ENCODE measurements at regions not wholly inside any gene's neighbourhood (a gene's known extent, or its start where the extent isn't known, plus 50 kb on each side); places are given as distances from the start of the nearest gene placed in this dataset.

GRCh38 chr11:122597511-122597910, 58.0 kb upstream of the UBASH3B start:
- intact Hi-C loops (cut with DNase I) = no loop called here
- Histone ChIP-seq H3K27me3 (no peaks in the 10 kb centered on the region), H3K4me3 (no peak overlapping the region), H3K4me1 (no peaks in the 10 kb centered on the region), H3K9me3 (no peaks in the 10 kb centered on the region), H3K36me3 (no peaks in the 10 kb centered on the region), H3K27ac (no peak overlapping the region)
- ATAC-seq = no peak
- FAIRE-seq = no peak
- 92 to 94% methylated on average over 2 of the region's 2 CpGs for WGBS, 2 donors
- no peak for DNase-seq
- no peak for TF ChIP-seq CTCF (IDR thresholded peaks at IDR 0.05)

GRCh38 chr11:122594986-122595645, 60.4 kb upstream of the UBASH3B start:
- no peak for ATAC-seq
- no peaks in the 10 kb centered on the region for H3K27me3 ChIP-seq
- 79 to 88% methylated on average over 3 of the region's 3 CpGs for WGBS, 2 donors

DNA sequence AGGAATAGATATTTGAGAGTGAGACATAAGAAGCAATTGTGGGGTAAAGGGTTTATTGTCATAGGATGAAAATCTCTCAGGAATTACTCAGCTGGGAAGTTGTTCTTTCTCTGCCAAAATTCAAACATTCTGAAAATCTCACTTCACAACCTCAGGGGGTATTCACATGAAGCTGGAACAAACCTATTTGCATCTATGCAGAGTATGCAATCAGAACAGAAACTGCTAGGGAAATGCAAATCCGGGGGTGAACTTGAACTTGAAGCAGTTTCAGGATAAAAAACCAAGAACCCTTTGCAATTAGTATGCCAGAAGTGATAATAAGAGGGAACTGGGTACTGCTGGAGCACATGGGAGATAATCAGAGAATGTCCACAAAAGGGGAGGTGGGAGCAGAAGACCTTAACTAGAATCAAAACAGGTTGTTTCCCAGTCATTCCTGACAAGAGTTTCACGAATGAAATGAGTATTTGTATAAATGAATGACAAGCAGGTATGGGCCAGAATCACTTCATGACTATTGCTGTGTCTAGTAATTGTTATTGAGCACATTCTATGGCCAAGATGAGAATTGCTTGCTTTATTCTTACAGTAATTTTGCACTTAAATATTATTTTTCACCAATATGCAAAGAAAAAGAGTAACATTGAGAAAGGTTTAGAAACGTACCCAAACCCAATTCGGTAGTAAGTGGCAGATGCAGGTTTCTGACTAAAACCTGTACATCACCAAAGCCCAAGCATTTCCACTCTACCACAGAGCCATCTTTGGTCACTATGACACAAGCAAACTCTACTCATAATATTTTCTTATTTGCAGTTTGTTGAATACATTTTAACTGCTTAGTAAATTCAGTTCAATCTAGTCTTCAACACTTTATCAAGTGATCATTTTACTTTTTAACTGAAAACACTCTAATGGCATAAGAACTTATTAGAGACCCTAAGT, 61.8 kb upstream of the UBASH3B start:
- no peak for TF ChIP-seq CTCF (IDR thresholded peaks at IDR 0.05)

More at GRCh38 chr11:122594986-122595645, 60.4 kb upstream of the UBASH3B start:
- no peak for TF ChIP-seq CTCF (IDR thresholded peaks at IDR 0.05)
- H3K4me1 ChIP-seq = no peaks in the 10 kb centered on the region
- no peak overlapping the region for H3K4me3 ChIP-seq
- H3K36me3 ChIP-seq = no peaks in the 10 kb centered on the region
- FAIRE-seq (no peak), DNase-seq (no peak)
- intact Hi-C loops (cut with DNase I) = no loop called here
- H3K9me3 ChIP-seq = no peaks in the 10 kb centered on the region
- no peak overlapping the region for H3K27ac ChIP-seq

GRCh38 chr11:122592641-122593040, 62.9 kb upstream of the UBASH3B start:
- ATAC-seq = peak in 2 of 4 donors; percentile 65 to 75
- Histone ChIP-seq H3K27me3 (no peaks in the 10 kb centered on the region), H3K4me3 (no peak overlapping the region), H3K9me3 (no peaks in the 10 kb centered on the region), H3K4me1 (no peaks in the 10 kb centered on the region), H3K36me3 (no peaks in the 10 kb centered on the region), H3K27ac (no peak overlapping the region)
- DNase-seq = peak in 1 of 6 donors; percentile 20
- WGBS, 2 donors = 21 to 23% methylated on average over 6 of the region's 6 CpGs
- intact Hi-C loops (cut with DNase I) = no loop called here
- TF ChIP-seq CTCF (IDR thresholded peaks at IDR 0.05) = no peak
- no peak for FAIRE-seq

More for the DNA sequence above, 61.8 kb upstream of the UBASH3B start:
- intact Hi-C loops (cut with DNase I) = no loop called here
- Histone ChIP-seq H3K36me3 (no peaks in the 10 kb centered on the region), H3K27ac (no peak overlapping the region), H3K27me3 (no peaks in the 10 kb centered on the region), H3K9me3 (no peaks in the 10 kb centered on the region), H3K4me3 (no peak overlapping the region), H3K4me1 (no peaks in the 10 kb centered on the region)
- FAIRE-seq (no peak), DNase-seq (no peak), ATAC-seq (no peak)
- 61 to 63% methylated on average over 4 of the region's 4 CpGs for WGBS, 2 donors
